ENCODE measurements at regions not wholly inside any gene's neighbourhood (a gene's known extent, or its start where the extent isn't known, plus 50 kb on each side); places are given as distances from the start of the nearest gene placed in this dataset.
"Not testable (repeated sequence)": the region's sequence is repeated elsewhere in the genome, so short reads cannot be mapped to it uniquely, and the experiment has no call there.

DNA sequence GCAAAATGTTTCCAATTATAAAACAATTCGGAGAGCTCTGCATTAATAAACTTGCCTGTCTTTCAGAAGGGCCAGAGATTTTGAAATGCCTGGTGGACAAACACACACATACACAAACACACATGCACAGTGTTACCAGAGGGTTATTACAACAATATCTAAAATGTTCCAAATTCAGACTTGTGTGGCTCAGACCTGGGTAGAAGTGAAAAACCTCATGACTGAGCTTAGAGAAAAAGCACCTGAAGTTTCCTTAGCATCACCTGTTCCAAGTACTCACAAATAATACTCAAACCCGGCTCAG is 247.9 kb downstream of the FOXD2 start:
- intact Hi-C loops (cut with DNase I), result no loop called here
- DNase-seq, result peak in 2 of 42 donors; percentile 10 to 19

DNA sequence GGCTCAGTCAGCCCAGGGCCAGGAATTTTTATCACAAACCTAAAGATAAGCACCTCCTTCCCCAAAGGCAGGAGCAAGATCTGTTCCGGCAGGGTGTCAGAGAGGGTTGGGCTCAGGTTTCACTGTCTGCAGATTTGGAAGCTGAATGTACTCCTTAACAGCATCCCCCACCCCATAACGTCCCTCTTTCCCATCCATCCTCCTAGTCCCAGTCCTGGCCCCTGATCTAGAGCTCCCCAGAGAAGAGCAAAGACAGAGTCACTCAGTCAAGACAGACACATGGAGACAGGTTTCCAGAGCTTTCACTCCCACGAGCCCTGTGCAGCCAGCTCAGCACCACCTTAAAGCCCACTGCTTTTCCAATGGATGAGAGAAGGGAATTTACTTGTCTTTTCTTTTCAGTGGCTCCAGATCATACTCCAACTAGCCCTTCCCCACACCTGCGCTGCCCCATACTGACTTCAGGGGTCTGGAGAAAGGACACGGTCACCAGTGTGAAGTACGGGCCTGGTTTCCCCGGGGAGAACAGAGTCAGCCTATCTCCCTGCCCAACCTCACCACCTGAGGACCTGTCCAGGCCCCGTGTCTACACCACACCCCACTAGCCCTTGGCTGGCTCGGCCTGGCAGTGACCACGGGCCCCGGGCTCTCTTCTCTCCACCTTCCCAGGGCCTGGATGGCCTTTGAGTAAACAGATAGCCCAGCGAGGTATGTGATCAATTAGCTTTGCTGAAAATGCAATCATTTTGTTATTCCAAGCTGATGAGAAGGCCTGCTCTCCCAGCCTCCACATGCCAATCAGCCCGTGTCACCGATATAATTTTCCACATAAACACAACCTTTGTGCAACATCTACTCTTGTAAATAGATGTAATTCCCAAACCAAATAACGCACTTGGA is 249.1 kb downstream of the FOXD2 start:
- intact Hi-C loops (cut with DNase I), result no loop called here
- peak in 6 of 42 donors; percentile 11 to 30 (median 16) for DNase-seq

DNA sequence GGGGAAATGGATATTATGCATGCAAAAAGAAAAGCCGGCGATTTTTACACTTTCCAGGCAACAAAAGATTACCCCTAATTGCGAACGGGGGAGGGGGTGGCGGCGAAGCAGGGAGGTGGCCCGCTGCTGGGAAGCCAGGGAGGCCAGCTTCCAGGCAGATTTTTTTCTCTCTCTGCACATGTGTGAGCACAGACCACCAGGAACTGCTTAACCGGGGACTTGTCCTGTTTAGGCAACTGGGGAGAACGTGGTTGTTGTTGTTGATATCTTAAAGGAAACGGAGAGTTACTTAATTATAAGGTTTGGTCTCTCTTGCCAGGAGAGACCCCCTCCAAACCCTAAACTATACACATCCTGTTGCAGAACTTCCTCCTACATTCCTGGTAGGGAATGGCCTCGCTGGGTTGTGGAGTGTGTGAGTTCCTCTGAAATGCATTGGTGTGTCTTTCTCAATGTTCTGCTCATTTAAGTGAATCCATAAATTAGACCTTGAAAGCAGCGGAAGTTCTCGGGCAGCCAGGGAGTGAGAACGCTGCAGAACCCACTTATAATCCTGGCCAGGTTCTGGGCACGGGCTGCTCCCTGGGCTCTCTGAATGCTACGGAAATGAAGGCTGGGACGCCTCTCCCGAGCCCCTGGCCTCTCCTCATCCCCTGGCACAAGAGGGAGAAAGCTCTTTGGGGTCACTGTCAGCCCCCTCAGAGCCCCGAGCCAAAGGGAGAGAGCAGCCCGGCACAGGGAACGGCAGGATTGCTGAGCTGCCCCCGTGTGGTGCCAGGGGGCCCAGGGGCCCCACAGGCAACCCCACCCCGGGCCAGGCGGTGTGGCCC is 250.0 kb downstream of the FOXD2 start:
- peak in 6 of 42 donors; percentile 10 to 32 (median 16) for DNase-seq

DNA sequence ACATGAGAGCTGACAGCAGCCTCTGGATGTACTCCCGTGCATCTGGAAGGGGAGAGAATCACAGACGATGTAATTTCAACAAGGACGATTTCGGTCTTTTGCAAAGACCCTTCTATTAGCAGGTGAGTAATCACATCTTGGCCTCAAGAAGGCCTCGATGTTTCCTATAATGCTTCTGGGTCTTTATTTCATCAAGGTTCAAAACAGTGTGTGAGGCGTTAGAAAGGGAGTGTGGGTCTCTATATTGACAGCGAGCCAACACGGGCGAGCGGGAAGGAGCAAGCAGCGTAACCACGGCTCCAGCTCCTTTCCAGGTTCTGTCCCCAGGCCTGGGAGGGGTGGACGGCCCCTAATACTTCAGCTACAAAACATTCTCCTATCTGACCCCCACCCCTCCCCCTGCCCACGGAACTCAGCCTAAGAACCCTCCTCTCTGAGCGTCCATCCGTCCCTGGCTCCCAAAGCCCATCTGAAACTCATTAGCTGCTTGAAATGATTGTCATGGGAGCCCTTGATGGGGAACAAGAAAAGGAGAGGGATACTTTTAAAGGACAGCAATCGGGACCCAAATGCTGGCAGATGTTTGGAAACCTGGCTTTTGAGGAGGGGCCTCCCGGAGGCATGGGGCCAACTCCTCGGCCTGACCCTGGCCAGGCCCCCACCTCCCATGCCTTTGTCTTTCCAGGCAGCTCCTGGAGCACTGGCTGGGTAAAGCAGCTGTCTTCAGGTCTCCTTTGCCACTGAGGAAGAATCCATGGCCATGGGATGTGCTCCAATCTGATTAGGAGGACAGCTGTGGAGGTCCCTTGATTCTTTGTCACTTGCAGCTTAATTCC is 250.8 kb downstream of the FOXD2 start:
- DNase-seq, result peak in 4 of 42 donors; percentile 11 to 30 (median 16)
- intact Hi-C loops (cut with DNase I), result no loop called here

More for the DNA sequence above, 250.0 kb downstream of the FOXD2 start:
- intact Hi-C loops (cut with DNase I), result no loop called here

DNA sequence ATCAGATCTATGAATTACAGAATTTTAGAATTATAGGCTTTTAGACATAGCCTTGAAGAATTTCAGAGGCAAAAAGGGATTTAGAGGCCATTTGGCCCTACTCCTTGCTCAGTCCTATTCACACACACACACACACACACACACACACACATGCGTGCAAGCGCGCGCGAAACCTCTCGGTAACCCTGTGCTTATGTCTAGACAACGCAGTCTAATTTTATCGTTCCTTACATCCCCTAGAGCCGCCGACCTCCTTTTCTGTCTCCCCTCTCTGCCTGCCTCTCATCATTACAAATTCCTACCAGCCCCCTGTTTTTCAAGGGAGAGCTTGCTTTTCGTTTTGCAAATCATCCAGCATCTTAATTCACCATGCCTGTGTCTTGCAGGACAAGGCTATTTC is 252.1 kb downstream of the FOXD2 start:
- intact Hi-C loops (cut with DNase I), result no loop called here
- peak in 4 of 42 donors; percentile 7 to 31 (median 10) for DNase-seq

DNA sequence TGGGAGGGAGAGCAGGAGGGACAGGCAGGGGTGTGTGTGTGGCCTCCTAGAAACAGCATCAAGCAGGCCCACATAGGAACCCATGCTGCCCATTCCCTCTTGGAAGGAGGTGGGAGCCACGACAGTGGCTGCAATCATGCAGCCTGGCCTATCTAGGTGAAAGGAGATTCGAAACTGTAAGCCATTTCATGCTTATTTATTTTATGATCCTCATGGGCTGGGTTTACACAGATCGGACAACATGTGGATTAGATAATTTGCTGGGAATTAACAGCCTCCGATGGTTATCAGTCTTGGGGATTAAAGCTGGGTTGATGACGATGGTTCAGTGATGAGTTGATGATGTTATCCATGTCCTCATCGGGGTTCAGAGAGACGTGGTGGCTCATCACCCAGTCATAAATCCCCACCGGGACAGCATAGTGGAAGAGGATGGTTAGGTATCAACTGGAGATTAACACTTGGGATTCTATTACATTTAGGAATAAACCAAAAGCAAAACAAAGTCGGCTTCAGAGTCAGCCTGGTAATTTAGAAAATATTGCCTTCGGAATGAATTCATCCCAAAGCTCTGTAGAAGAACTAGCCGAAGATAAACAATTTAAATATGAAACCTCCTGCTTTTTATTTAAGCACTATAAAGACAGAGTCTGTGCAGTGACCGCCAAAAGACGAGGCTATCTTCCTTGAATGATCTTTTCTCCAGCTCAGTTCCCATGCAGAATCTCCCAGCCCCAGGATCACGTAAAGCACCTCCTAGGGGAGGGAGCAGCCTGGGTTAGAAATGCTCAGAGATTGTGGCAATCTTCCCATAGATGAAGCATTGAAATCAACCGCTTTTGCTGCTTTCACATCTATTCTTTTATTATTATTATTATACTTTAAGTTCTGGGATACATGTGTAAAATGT is 252.8 kb downstream of the FOXD2 start:
- DNase-seq, result peak in 2 of 42 donors; percentile 10 to 18
- intact Hi-C loops (cut with DNase I), result no loop called here

DNA sequence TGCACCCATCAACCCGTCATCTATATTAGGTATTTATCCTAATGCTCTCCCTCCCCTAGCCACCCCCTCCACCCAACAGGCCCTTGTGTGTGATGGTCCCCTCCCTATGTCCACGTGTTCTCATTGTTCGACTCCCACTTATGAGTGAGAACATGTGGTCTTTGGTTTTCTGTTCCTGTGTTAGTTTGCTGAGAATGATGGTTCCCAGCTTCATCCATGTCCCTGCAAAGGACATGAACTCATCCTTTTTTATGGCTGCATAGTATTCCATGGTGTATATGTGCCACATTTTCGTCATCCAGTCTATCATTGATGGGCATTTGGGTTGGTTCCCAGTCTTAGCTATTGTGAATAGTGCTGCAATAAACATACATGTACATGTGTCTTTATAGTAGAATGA is 253.4 kb downstream of the FOXD2 start:
- intact Hi-C loops (cut with DNase I), result not testable (repeated sequence)
- peak in 1 of 42 donors; percentile 9 for DNase-seq

DNA sequence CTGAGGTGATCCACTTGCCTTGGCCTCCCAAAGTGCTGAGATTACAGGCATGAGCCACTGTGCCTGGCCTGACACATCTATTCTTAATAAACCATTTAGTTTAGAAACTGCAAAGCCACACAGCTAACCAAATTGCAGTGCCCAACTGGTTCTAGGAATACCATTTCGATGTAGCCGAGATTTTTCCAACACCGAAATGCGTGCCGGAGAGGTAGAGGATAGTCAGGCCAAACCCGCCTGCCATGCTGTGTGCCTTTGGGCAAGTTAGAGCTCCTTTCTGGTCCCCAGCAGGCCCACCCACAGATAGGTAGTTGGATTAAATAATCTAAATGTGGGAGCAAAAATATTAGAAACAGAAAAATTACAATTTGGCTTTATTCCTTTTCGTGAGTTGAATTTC is 254.4 kb downstream of the FOXD2 start:
- peak in 3 of 42 donors; percentile 13 to 33 (median 32) for DNase-seq
- intact Hi-C loops (cut with DNase I), result no loop called here

DNA sequence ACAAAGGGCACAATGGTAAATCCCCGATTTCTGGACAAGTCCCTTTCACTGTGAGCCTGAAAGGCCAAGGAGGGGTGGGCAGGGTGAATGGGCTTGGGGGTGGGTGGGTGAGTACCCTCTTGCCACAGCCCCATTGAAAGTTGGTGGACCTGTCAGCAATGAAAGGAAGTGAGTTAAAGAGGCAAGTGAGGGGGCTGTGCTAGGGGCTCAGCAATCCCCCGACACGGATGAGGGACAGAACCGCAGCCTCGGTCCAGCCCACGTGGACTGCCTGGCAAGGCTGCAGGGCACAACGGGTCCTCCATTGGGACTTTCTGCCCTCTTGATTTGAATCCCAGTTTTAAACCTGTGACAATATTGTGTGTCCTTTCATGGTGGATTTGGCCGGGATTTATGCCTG is 255.3 kb downstream of the FOXD2 start:
- intact Hi-C loops (cut with DNase I), result no loop called here
- peak in 3 of 42 donors; percentile 10 to 31 (median 25) for DNase-seq

DNA sequence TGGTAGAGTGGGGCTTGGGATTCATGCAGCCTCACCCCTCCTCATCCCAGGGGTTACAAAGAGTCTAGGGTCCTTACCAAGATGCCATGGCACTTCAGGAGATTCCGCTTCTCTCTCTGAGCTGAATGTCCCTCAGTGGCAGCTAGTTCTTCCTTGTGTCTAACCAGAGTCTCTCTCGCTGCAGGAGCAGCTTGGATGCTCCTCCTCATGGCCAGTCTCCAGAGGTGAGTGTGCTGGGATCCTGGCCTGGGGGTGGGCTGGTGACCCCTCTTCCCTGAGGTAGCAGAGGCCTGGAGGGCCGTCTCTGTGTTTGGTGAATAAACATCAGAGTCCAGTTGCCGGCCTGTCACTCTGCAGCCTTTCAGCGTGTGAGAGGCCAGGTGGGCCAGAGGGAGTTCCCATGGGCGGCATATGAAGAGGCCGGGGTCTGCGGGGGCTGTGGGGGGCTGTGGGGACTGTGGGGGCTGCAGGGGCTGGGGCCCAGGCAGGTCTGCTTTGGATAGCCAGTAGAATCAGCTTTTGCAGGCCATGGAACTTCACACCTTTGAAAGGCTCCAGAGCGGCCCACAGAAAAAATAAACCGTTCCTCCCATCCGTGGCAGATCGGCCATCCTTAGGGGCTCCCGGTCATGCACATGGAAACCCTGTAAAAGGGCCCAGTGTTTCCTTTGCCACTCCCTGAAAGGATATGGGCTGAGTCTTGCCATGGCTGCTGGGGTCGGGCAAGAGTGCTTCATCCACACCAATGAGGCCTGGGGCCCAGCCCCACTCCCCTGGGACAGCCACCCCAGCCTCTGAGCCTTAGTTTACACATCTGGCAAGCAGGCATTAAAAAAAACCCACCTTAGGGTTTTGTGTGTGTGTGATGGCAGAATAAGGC is 256.4 kb downstream of the FOXD2 start:
- peak in 2 of 42 donors; percentile 9 to 25 for DNase-seq
- intact Hi-C loops (cut with DNase I), result no loop called here

DNA sequence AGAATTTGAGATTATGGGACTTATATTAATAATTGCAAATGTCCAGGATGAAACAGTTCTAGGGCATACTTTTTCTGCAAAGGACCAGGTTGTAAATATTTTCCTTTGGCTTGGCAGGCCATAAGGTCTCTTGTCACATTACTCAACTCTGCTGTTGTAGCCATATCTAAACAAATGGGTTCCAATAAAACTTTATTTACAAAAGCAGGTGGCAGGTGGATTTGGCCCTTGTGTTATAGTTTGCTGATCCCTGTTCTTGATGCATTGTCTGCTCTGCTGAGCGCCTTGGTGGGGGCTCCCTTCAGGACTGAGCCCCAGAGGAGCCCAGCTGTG is 258.5 kb downstream of the FOXD2 start:
- no peak for DNase-seq
- intact Hi-C loops (cut with DNase I), result no loop called here

DNA sequence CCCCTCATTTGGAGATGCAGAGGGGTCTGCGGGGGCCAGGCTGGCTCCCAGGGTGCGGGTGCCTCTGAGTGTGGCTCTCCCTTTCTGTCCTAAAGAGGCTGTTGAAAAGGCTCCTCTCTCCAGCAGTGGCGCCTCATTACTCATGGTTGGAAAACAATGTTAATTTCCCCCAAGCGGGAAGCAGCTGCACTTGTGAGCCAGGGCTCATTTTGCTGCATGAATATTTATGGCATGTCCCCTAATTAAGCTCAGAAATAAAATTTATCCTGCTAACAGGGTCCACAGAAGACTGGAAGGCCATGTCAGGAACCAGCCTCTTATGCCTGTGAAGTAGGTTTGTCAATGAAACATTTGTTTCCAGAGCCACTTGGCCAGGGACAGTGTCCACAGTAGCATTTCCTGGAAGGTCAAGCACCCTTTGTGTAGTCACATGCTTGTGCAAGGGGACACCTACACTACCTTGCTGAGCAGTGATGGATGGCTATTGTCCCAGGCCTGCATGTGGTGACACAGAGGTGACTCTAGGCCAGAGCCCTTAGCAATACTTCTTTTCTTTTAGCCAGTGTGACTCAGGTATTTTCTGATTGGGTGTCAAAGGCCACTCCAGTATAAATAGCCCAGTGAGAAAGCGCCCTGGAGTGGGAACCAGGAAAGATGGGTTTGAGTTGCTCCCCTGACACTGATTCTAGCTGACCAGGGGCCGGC is 259.0 kb downstream of the FOXD2 start:
- intact Hi-C loops (cut with DNase I), result no loop called here
- DNase-seq, result peak in 12 of 42 donors; percentile 15 to 73 (median 42)

DNA sequence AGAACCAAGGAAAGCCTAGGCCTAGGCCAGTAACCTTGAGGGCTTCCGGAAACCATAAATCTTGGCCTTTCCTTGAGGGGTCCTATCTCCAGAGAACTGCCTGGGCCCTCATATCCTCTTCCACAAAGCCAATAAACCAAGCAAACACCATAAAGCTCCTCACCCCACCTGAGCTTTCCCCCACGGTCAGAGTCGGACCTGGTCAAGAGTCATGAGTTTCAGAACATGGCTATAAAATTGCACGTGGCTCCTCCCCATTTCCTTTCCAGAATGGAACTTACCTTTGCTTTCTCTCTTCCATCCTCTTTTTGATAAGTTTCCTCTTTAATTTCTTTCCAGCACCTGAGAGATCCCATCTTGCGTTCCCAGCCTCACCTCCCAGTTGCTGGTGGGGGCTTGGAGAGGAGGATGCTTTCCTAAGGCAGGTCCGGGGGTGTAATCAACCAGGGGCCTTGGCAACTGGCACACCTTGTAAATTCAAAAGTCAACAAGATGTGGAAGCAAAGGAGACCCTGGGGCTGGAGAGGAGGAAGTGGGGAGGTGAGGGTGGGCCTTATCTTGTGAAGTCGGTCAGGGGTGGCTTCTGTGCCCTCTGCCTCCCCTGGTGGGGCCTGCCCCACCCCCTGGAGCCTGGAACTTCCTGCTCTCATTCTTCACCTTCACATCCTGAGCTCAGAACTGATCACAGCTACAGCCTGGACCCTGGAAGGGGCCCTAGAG is 259.9 kb downstream of the FOXD2 start:
- intact Hi-C loops (cut with DNase I), result no loop called here

DNA sequence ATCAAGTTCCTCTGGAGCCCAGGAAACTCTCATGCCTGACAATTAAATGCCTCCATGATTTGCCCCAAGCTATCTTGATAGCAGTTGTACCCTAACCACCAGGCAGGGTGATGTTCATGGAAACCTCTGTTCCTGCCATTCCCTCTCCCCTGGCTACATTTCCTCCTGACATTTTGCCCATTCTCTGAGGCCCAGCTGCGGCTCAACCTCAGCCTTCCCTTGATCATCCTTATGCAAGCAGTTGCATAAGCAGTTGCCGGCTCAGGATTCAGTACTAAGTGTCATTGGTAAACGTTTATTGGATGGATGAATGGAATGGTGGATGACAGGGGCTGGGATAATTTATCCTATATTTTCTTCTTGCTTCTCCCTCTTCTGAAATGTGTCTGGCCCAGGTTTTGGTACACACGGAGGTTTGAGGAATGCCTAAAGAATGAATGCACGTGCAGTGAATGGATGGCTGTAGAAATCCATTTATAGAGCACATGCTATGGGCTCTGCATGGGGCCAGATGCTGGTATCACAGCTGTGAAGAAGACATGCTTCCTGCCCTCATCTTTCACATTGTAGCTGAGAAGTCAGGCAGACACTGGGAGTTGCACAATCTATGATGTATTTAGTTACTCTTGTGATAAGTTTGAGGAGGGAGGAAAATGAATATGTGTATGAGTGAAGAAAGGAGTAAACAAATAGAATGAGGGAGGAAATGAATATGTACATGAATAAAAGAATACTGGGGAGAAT is 261.8 kb downstream of the FOXD2 start:
- intact Hi-C loops (cut with DNase I), result no loop called here
- DNase-seq, result no peak

More for the DNA sequence above, 259.9 kb downstream of the FOXD2 start:
- no peak for DNase-seq

DNA sequence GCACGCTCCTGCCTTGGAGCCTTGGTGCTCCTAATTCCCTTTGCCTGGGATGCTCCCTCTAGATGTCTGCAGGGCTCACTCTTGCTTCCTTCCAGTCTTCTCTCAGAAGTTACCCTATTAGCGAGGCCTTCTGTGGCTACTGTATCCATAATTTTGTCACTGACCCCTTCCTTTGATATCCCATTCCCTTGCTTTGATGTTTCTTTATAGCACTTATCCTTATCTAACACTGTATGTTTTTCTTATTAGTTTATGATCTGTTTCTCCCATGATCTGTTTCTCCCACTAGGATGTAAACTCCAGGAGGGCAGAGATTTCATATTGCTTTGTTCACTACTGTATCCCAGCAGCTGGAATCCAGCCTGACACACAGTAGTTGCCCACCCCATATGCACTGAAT is 263.4 kb downstream of the FOXD2 start:
- intact Hi-C loops (cut with DNase I), result no loop called here
- DNase-seq, result no peak
